ENCODE measurements at regions not wholly inside any gene's neighbourhood (a gene's known extent, or its start where the extent isn't known, plus 50 kb on each side); places are given as distances from the start of the nearest gene placed in this dataset.

- peaks cover 38% of the 10 kb centered on the region for H3K4me1 ChIP-seq (ENCODE audit: insufficient read depth, poor library complexity, severe bottlenecking)
- ATAC-seq (ENCODE audit: low read depth) = peak; percentile 87
- no peaks in the 10 kb centered on the region for H3K9me3 ChIP-seq (ENCODE audit: severe bottlenecking)
- H3K36me3 ChIP-seq (ENCODE audit: low read depth) = no peaks in the 10 kb centered on the region
- peak; percentile 98 for DNase-seq (ENCODE audit: low spot score)
- no peaks in the 10 kb centered on the region for H3K27me3 ChIP-seq (ENCODE audit: insufficient read depth, poor library complexity, severe bottlenecking)
- peak overlapping the region; percentile 93 for H3K27ac ChIP-seq (ENCODE audit: poor library complexity, severe bottlenecking)
- H3K4me3 ChIP-seq (ENCODE audit: severe bottlenecking) = no peak overlapping the region
- no peak for TF ChIP-seq CTCF (IDR thresholded peaks at IDR 0.05; ENCODE audit: poor library complexity, severe bottlenecking)
These were observed 115.8 kb downstream of the SLC25A47 start for GRCh38 chr14:100438678-100439592.

- no peaks in the 10 kb centered on the region for H3K9me3 ChIP-seq (ENCODE audit: severe bottlenecking)
- H3K27me3 ChIP-seq (ENCODE audit: insufficient read depth, poor library complexity, severe bottlenecking) = no peaks in the 10 kb centered on the region
- peak; percentile 11; the same call in 1 of the 3 replicates for ATAC-seq (ENCODE audit: low read depth)
- H3K4me1 ChIP-seq (ENCODE audit: insufficient read depth, poor library complexity, severe bottlenecking) = peaks cover 38% of the 10 kb centered on the region
- DNase-seq (ENCODE audit: low spot score) = no peak
- no peak overlapping the region for H3K4me3 ChIP-seq (ENCODE audit: severe bottlenecking)
- TF ChIP-seq CTCF (IDR thresholded peaks at IDR 0.05; ENCODE audit: poor library complexity, severe bottlenecking) = no peak
- no peaks in the 10 kb centered on the region for H3K36me3 ChIP-seq (ENCODE audit: low read depth)
- peak overlapping the region; percentile 93 for H3K27ac ChIP-seq (ENCODE audit: poor library complexity, severe bottlenecking)
These were observed 116.6 kb downstream of the SLC25A47 start for GRCh38 chr14:100439781-100440180.

- Histone ChIP-seq H3K4me1 (ENCODE audit: insufficient read depth, poor library complexity, severe bottlenecking) (peaks cover 39% of the 10 kb centered on the region), H3K27me3 (ENCODE audit: insufficient read depth, poor library complexity, severe bottlenecking) (no peaks in the 10 kb centered on the region), H3K4me3 (ENCODE audit: severe bottlenecking) (no peak overlapping the region), H3K36me3 (ENCODE audit: low read depth) (no peaks in the 10 kb centered on the region), H3K27ac (ENCODE audit: poor library complexity, severe bottlenecking) (peak overlapping the region; percentile 93), H3K9me3 (ENCODE audit: severe bottlenecking) (no peaks in the 10 kb centered on the region)
- peak; percentile 78 for ATAC-seq (ENCODE audit: low read depth)
- peak; percentile 87 for DNase-seq (ENCODE audit: low spot score)
- TF ChIP-seq CTCF (IDR thresholded peaks at IDR 0.05; ENCODE audit: poor library complexity, severe bottlenecking) = peak; percentile 99
These were observed 117.1 kb downstream of the SLC25A47 start for GRCh38 chr14:100440207-100440631.

- Histone ChIP-seq H3K4me1 (ENCODE audit: insufficient read depth, poor library complexity, severe bottlenecking) (peaks cover 42% of the 10 kb centered on the region), H3K4me3 (ENCODE audit: severe bottlenecking) (no peak overlapping the region), H3K36me3 (ENCODE audit: low read depth) (no peaks in the 10 kb centered on the region), H3K27ac (ENCODE audit: poor library complexity, severe bottlenecking) (peak overlapping the region; percentile 93), H3K27me3 (ENCODE audit: insufficient read depth, poor library complexity, severe bottlenecking) (no peaks in the 10 kb centered on the region), H3K9me3 (ENCODE audit: severe bottlenecking) (no peaks in the 10 kb centered on the region)
- DNase-seq (ENCODE audit: low spot score) = no peak
- no peak for TF ChIP-seq CTCF (IDR thresholded peaks at IDR 0.05; ENCODE audit: poor library complexity, severe bottlenecking)
- ATAC-seq (ENCODE audit: low read depth) = no peak
These were observed 117.6 kb downstream of the SLC25A47 start for GRCh38 chr14:100440758-100441203.
